ENCODE measurements at regions not wholly inside any gene's neighbourhood (a gene's known extent, or its start where the extent isn't known, plus 50 kb on each side); places are given as distances from the start of the nearest gene placed in this dataset.

DNA sequence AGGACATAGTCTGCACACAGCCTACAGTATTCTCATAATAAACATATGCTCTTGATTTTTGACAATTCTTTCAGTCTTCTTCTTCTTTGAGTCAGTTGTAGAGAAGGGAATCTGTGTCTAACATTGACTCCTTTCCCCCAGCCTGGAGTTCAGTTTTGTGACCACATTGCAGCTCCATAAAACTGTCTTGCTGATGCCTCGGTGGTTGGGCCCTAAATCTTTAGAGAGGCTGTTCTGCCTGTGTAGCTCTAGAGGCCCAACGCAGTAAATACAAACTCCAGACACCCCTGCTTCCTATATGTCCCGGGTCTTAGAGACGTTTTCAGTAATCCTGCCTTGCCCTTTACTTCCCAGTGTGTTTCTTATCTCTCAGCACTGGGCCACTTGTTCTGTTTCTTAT lies 639.5 kb upstream of the AADAT start:
- DNase-seq (ENCODE audit: low read depth) = no peak
- H3K4me3 ChIP-seq (ENCODE audit: low read depth, low read length) = no peak overlapping the region
- TF ChIP-seq, protein P1, sequence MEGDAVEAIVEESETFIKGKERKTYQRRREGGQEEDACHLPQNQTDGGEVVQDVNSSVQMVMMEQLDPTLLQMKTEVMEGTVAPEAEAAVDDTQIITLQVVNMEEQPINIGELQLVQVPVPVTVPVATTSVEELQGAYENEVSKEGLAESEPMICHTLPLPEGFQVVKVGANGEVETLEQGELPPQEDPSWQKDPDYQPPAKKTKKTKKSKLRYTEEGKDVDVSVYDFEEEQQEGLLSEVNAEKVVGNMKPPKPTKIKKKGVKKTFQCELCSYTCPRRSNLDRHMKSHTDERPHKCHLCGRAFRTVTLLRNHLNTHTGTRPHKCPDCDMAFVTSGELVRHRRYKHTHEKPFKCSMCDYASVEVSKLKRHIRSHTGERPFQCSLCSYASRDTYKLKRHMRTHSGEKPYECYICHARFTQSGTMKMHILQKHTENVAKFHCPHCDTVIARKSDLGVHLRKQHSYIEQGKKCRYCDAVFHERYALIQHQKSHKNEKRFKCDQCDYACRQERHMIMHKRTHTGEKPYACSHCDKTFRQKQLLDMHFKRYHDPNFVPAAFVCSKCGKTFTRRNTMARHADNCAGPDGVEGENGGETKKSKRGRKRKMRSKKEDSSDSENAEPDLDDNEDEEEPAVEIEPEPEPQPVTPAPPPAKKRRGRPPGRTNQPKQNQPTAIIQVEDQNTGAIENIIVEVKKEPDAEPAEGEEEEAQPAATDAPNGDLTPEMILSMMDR (IDR thresholded peaks at IDR 0.05; ENCODE audit: insufficient read depth, low read length) = no peak

DNA sequence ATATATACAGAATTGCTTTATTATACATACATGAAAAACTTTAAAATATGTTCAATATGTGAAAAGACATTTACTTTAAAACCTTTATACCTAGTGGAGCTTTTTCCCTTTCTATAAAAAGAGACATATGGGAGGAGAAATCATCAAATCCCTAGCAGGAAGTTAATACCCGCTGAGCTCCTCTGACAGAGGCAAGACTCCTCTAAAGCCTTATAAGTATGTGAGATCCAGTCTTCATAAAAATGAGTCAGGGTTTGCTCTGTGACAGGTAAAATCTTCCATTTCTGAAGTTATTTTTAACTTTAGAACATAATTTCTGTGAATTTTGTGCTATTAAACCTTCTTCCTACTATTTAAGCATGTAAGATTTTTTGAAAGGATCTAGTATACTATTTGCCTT lies 634.4 kb upstream of the AADAT start:
- TF ChIP-seq, protein P1 (IDR thresholded peaks at IDR 0.05; ENCODE audit: insufficient read depth, low read length) = no peak
- no peak for DNase-seq (ENCODE audit: low read depth)
- no peak overlapping the region for H3K4me3 ChIP-seq (ENCODE audit: low read depth, low read length)

DNA sequence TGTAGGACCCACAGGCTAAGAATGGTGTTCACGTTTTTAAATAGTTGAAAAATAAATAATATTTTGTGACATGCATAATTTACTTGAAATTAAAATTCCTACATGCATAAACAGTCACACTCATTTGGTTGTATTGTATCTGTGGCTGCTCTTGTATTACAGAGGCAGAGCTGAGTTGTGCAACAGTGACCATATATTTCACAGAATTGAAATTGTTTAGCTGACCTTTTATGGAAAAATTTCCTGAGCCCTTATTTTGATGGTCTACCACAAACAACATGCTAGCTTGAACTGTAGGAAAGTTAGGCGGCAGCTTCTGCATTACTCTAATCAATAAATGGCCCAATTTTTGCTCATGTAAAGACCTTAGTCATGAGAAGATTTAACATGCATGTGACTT lies 633.4 kb upstream of the AADAT start:
- H3K4me3 ChIP-seq (ENCODE audit: low read depth, low read length) = no peak overlapping the region
- no peak for DNase-seq (ENCODE audit: low read depth)
- TF ChIP-seq, protein P1 (IDR thresholded peaks at IDR 0.05; ENCODE audit: insufficient read depth, low read length) = no peak

DNA sequence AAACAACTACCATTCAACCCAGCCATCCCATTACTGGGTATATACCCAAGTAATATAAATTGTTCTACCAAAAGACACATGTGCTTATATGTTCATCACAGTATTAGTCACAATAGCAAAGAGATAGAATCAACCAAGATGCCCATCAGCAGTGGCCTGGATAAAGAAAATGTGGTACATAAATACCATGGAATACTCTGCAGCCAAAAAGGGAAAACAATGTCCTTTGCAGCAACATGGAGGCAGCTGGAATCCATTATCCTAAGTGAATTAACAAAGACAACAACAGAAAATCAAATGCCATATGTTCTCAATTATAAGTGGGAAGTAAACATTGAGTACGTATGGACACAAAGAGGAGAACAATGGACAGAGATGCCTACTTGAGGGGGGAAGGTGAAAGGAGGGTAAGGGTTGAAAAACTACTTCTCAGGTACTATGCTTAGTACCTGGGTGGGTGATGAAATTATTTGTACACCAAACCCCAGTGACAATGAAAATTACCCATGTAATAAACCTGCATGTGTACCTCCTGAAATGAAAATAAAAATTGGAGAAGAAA lies 632.1 kb upstream of the AADAT start:
- no peak for DNase-seq (ENCODE audit: low read depth)
- H3K4me3 ChIP-seq (ENCODE audit: low read depth, low read length) = no peak overlapping the region
- TF ChIP-seq, protein P1 (IDR thresholded peaks at IDR 0.05; ENCODE audit: insufficient read depth, low read length) = no peak

DNA sequence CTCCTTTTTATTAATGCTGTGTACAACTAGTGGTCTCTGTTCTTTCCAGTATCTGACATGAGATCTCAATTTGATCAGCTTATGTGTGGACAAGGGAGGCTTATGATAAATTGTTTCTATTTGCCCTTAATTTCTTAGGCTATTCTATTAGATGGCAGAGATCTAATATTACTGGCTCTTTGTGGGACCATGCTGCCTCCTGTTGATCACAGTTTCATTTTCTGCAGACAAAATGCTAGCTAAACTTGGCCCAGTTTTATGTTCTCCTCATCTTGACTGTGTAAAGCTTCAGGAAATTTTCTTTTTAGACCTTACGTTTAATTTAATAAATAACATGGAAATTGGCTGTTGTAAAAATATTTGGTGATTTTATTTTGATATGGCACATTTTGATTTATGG lies 627.1 kb upstream of the AADAT start:
- DNase-seq (ENCODE audit: low read depth) = peak; percentile 10
- TF ChIP-seq, protein P1 (IDR thresholded peaks at IDR 0.05; ENCODE audit: insufficient read depth, low read length) = no peak
- H3K4me3 ChIP-seq (ENCODE audit: low read depth, low read length) = no peak overlapping the region

DNA sequence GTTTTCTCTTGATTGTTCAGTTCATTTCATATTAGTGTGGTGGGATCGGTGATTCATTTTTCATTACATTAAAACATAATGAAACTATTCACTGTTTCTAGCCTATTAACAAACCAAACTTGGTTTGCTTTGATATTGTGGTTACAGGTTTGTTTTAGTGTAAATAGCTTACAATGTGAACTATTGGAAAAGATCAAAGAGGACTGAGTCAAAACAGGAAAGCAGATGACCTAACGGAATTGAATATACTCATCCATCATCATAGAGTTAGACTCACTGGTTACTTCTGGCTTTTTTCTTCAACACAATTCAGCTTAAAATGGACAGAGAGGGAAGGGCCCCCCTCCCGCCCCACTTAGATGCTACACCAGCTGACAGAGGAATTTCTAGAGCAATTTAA lies 616.2 kb upstream of the AADAT start:
- H3K4me3 ChIP-seq (ENCODE audit: low read depth, low read length) = no peak overlapping the region
- DNase-seq (ENCODE audit: low read depth) = no peak
- TF ChIP-seq, protein P1 (IDR thresholded peaks at IDR 0.05; ENCODE audit: insufficient read depth, low read length) = no peak

DNA sequence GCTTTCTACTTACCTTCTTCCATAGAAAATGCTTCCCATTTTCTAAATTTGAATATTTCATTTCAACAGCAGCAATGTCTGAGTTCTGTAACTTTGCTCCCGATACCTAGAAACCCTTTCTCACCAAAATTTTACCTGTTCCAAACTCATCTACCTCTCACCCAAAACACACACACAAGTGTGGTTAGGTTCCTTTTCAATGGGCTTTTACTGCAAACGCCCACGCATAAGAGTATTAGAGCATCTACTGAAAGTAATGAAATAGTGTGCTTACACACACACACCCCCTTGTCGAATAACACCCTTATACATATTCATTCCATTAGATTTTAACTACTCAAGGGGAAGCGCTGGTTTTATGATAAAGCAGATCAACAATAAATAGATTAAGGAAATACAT lies 610.3 kb upstream of the AADAT start:
- H3K4me3 ChIP-seq (ENCODE audit: low read depth, low read length) = no peak overlapping the region
- TF ChIP-seq, protein P1 (IDR thresholded peaks at IDR 0.05; ENCODE audit: insufficient read depth, low read length) = no peak
- no peak for DNase-seq (ENCODE audit: low read depth)
